ENCODE measurements at regions not wholly inside any gene's neighbourhood (a gene's known extent, or its start where the extent isn't known, plus 50 kb on each side); places are given as distances from the start of the nearest gene placed in this dataset.

- Histone ChIP-seq H3K4me3 (no peak overlapping the region), H3K27me3 (no peaks in the 10 kb centered on the region), H3K36me3 (no peaks in the 10 kb centered on the region), H3K9me3 (peaks cover 0 to 57% of the 10 kb centered on the region in 2 donors), H3K4me1 (no peaks in the 10 kb centered on the region), H3K27ac (no peak overlapping the region)
- ATAC-seq (no peak), DNase-seq (no peak)
- intact Hi-C loops (cut with DNase I): no loop called here
- no peak for TF ChIP-seq CTCF (IDR thresholded peaks at IDR 0.05)
Measured at GRCh38 chr7:68505721-68506120, 1092.6 kb upstream of the AUTS2 start.

GRCh38 chr7:68507668-68508067 lies 1090.6 kb upstream of the AUTS2 start:
- Histone ChIP-seq H3K9me3 (peaks cover 0 to 45% of the 10 kb centered on the region in 2 donors), H3K4me3 (no peak overlapping the region), H3K4me1 (no peaks in the 10 kb centered on the region), H3K27me3 (no peaks in the 10 kb centered on the region), H3K27ac (no peak overlapping the region), H3K36me3 (no peaks in the 10 kb centered on the region)
- DNase-seq (no peak), ATAC-seq (no peak)
- TF ChIP-seq CTCF (IDR thresholded peaks at IDR 0.05): no peak
- intact Hi-C loops (cut with DNase I): no loop called here

GRCh38 chr7:68509054-68509453 lies 1089.2 kb upstream of the AUTS2 start:
- Histone ChIP-seq H3K9me3 (peaks cover 0 to 34% of the 10 kb centered on the region in 2 donors), H3K4me1 (no peaks in the 10 kb centered on the region), H3K36me3 (no peaks in the 10 kb centered on the region), H3K27ac (no peak overlapping the region), H3K4me3 (no peak overlapping the region), H3K27me3 (no peaks in the 10 kb centered on the region)
- DNase-seq (no peak), ATAC-seq (no peak)
- intact Hi-C loops (cut with DNase I): no loop called here
- no peak for TF ChIP-seq CTCF (IDR thresholded peaks at IDR 0.05)

- Histone ChIP-seq H3K36me3 (no peaks in the 10 kb centered on the region), H3K27me3 (no peaks in the 10 kb centered on the region), H3K9me3 (peaks cover 0 to 28% of the 10 kb centered on the region in 2 donors), H3K27ac (no peak overlapping the region), H3K4me1 (no peaks in the 10 kb centered on the region), H3K4me3 (no peak overlapping the region)
- no peak for ATAC-seq
- DNase-seq: no peak
- no peak for TF ChIP-seq CTCF (IDR thresholded peaks at IDR 0.05)
- intact Hi-C loops (cut with DNase I): no loop called here
Measured at GRCh38 chr7:68509603-68510002, 1088.7 kb upstream of the AUTS2 start.

- no peak overlapping the region for H3K4me3 ChIP-seq
- peaks cover 0 to 25% of the 10 kb centered on the region in 2 donors for H3K9me3 ChIP-seq
- no peak overlapping the region for H3K27ac ChIP-seq
- no peak for DNase-seq
- TF ChIP-seq CTCF (IDR thresholded peaks at IDR 0.05): no peak
- intact Hi-C loops (cut with DNase I): no loop called here
- ATAC-seq: no peak
- H3K4me1 ChIP-seq: no peaks in the 10 kb centered on the region
- H3K36me3 ChIP-seq: no peaks in the 10 kb centered on the region
- no peaks in the 10 kb centered on the region for H3K27me3 ChIP-seq
Measured at GRCh38 chr7:68511281-68511680, 1087.0 kb upstream of the AUTS2 start.
